HCT116 (cell line): ENCODE measurements at regions not wholly inside any gene's neighbourhood (a gene's known extent, or its start where the extent isn't known, plus 50 kb on each side); places are given as distances from the start of the nearest gene placed in this dataset.
A peak's percentile ranks its signal among the peaks of the same experiment; 100 is the strongest.

Source experiments
- ATAC-seq: fragments of 200-7000 bp; cut with Tn5 transposase; 2 replicates; pipeline ENCODE4 v1.9.1; 2020; ENCODE audit warnings: mild to moderate bottlenecking, moderate library complexity
- BruUV-seq: library from RNA; stranded (reverse); fragments of 400-500 nt; replicated peaks from 2 replicates; lab custom pipeline; 2021; lab: Mats Ljungman, UMichigan
- CTCF ChIA-PET: fragments of 300-600 bp; sonication (Branson Sonifier 250); formaldehyde crosslinking; loops from one replicate; lab custom pipeline; 2021; ENCODE audit warnings: antibody characterized with exemption; lab: Charles Lee
- POLR2A ChIA-PET: fragments of 300-600, 350-600 bp; sonication (Branson Sonifier 250); formaldehyde crosslinking; loops from one replicate; lab custom pipeline; 2021; ENCODE audit warnings: antibody characterized with exemption; lab: Charles Lee
- RAD21 ChIA-PET, 2 experiments: fragments of 300-600 bp; sonication (Branson Sonifier 250); formaldehyde crosslinking; loops; one replicate each; lab custom pipeline; 2023; ENCODE audit warnings: low total read pairs in 2 of 2; ENCODE audit not compliant: uncharacterized antibody in 2 of 2, unreplicated experiment in 2 of 2, low non-redundant PET in 1 of 2; lab: Charles Lee
- DNase-seq: peaks from one replicate; pipeline ENCODE4 v3.0.0-alpha.2; 2010; ENCODE audit warnings: low read depth, low spot score
- H2AFZ ChIP-seq: fragments of 200-600 bp; shearing (Covaris generic), sonication (generic); 2 replicates; pipeline ENCODE4 v1.6.1; 2017; ENCODE audit warnings: low read depth, mixed run types, mixed read lengths, antibody characterized with exemption, low read length; ENCODE audit not compliant: poor library complexity, severe bottlenecking
- H3K27ac ChIP-seq: 2 replicates; pipeline ENCODE4 v1.5.1; 2012; ENCODE audit warnings: low read depth, low read length
- H3K27me3 ChIP-seq: fragments of 200-600 bp; sonication (generic); 2 replicates; pipeline ENCODE4 v1.6.1; 2016; ENCODE audit warnings: mixed run types, low read length, mixed read lengths; ENCODE audit not compliant: insufficient read depth
- H3K36me3 ChIP-seq, 2 experiments: fragments of 200-500 bp in 1 of 2; fragments of 200-600 bp in 1 of 2; sonication (Bioruptor generic) in 1 of 2; sonication (generic) in 1 of 2; 2 replicates each; pipeline versions ENCODE4 v1.5.1 to v1.6.1; 2014 to 2016; ENCODE audit warnings: low read length in 2 of 2, inconsistent platforms in 1 of 2, mixed read lengths in 1 of 2, mixed run types in 1 of 2; ENCODE audit not compliant: insufficient read depth in 2 of 2, control insufficient read depth in 1 of 2
- H3K4me1 ChIP-seq, 2 experiments: fragments of 200-600 bp in 1 of 2; sonication (generic) in 1 of 2; 2 replicates each; pipeline versions ENCODE4 v1.5.1 to v1.6.1; 2012 to 2017; ENCODE audit warnings: low read length in 2 of 2, inconsistent platforms in 1 of 2, mild to moderate bottlenecking in 1 of 2, mixed read lengths in 1 of 2, mixed run types in 1 of 2, moderate library complexity in 1 of 2; ENCODE audit not compliant: insufficient read depth in 2 of 2, control insufficient read depth in 1 of 2
- H3K4me2 ChIP-seq: fragments of 200-600 bp; sonication (generic); 2 replicates; pipeline ENCODE4 v1.6.1; 2017; ENCODE audit warnings: mixed run types, low read length, mixed read lengths
- H3K4me3 ChIP-seq, 2 experiments: fragments of 200-600 bp in 1 of 2; sonication (generic) in 1 of 2; replicated peaks in 1 of 2; 2 replicates each; pipeline ENCODE4 v1.5.1; 2011 to 2016; ENCODE audit warnings: low read length in 2 of 2, control low read depth in 1 of 2, low read depth in 1 of 2, mild to moderate bottlenecking in 1 of 2, mixed read lengths in 1 of 2, mixed run types in 1 of 2
- H3K79me2 ChIP-seq: fragments of 200-600 bp; sonication (generic); 2 replicates; pipeline ENCODE4 v1.6.1; 2017; ENCODE audit warnings: mild to moderate bottlenecking, mixed run types, low read length, moderate library complexity, mixed read lengths; ENCODE audit not compliant: insufficient read depth
- H3K9ac ChIP-seq: fragments of 200-600 bp; sonication (generic); 2 replicates; pipeline ENCODE4 v1.6.1; 2016; ENCODE audit warnings: low read length, mixed read lengths
- H3K9me2 ChIP-seq: fragments of 200-600 bp; sonication (generic), shearing (Covaris generic); 2 replicates; pipeline ENCODE4 v1.6.1; 2017; ENCODE audit warnings: mixed run types, mild to moderate bottlenecking, moderate library complexity; ENCODE audit not compliant: insufficient read depth
- H3K9me3 ChIP-seq, 2 experiments: fragments of 200-500 bp in 1 of 2; fragments of 200-600 bp in 1 of 2; sonication (Bioruptor generic) in 1 of 2; sonication (generic) in 1 of 2; 2 replicates each; pipeline ENCODE4 v1.6.1; 2014 to 2017; ENCODE audit warnings: low read length in 2 of 2, mixed read lengths in 2 of 2, inconsistent platforms in 1 of 2, low read depth in 1 of 2, mild to moderate bottlenecking in 1 of 2, mixed run types in 1 of 2, moderate library complexity in 1 of 2; ENCODE audit not compliant: control insufficient read depth in 1 of 2, insufficient read depth in 1 of 2
- H4K20me1 ChIP-seq: fragments of 200-600 bp; sonication (generic), shearing (Covaris generic); 2 replicates; pipeline ENCODE4 v1.6.1; 2017; ENCODE audit warnings: mixed run types, mild to moderate bottlenecking, moderate library complexity; ENCODE audit not compliant: insufficient read depth
- CBX3 ChIP-seq: IDR thresholded peaks from 2 replicates; pipeline ENCODE4 v1.6.1; 2012; ENCODE audit warnings: low read depth
- EGR1 ChIP-seq: IDR thresholded peaks from 2 replicates; pipeline ENCODE4 v1.6.1; 2012; ENCODE audit warnings: low read depth
- ELF1 ChIP-seq: IDR thresholded peaks from 2 replicates; pipeline ENCODE4 v1.6.1; 2012; ENCODE audit warnings: low read depth, borderline replicate concordance
- EZH2 ChIP-seq: fragments of 200-600 bp; sonication (generic); IDR thresholded peaks from 2 replicates; pipeline ENCODE4 v1.6.1; 2017; ENCODE audit warnings: antibody characterized with exemption, mixed run types
- EZH2phosphoT487 ChIP-seq: fragments of 200-600 bp; IDR thresholded peaks from 2 replicates; pipeline ENCODE4 v1.6.1; 2018; ENCODE audit warnings: antibody characterized with exemption, borderline replicate concordance
- JUND ChIP-seq: IDR thresholded peaks from 2 replicates; pipeline ENCODE4 v1.6.1; 2012
- POLR2A ChIP-seq: IDR thresholded peaks from 2 replicates; pipeline ENCODE4 v1.7.0; 2011; ENCODE audit warnings: borderline replicate concordance; ENCODE audit not compliant: insufficient read depth, insufficient read length; ENCODE audit errors: extremely low read depth
- POLR2AphosphoS5 ChIP-seq: IDR thresholded peaks from 2 replicates; pipeline ENCODE4 v1.6.1; 2011; ENCODE audit warnings: mild to moderate bottlenecking, low read depth, low read length, moderate library complexity
- SIN3A ChIP-seq: IDR thresholded peaks from 2 replicates; pipeline ENCODE4 v1.6.1; 2012; ENCODE audit warnings: low read depth
- TCF7L2 ChIP-seq: IDR thresholded peaks from 2 replicates; pipeline ENCODE4 v1.7.0; 2011; ENCODE audit warnings: borderline replicate concordance, inconsistent platforms; ENCODE audit not compliant: insufficient read depth, insufficient read length; ENCODE audit errors: extremely low read depth
- YY1 ChIP-seq: IDR thresholded peaks from 2 replicates; pipeline ENCODE4 v1.6.1; 2011; ENCODE audit warnings: low read length, low read depth, moderate library complexity, mild to moderate bottlenecking; ENCODE audit not compliant: insufficient replicate concordance; ENCODE audit errors: extremely low read depth
- ZFX ChIP-seq: fragments of 450-650 bp; IDR thresholded peaks from 2 replicates; pipeline ENCODE4 v1.6.1; 2017
- intact Hi-C: fragments of 100-400 bp; cut with micrococcal nuclease; formaldehyde crosslinking; loops from 2 replicates; pipeline ENCODE4 v1.10.0; 2022
- TF ChIP-seq, protein P1 (sequence below): IDR thresholded peaks from 2 replicates; pipeline ENCODE4 v1.6.1; 2012
- TF ChIP-seq, protein P2 (sequence below): IDR thresholded peaks from 2 replicates; pipeline ENCODE4 v1.6.1; 2012
- TF ChIP-seq, protein P3 (sequence below): IDR thresholded peaks from 2 replicates; pipeline ENCODE4 v1.6.1; 2011; ENCODE audit warnings: mild to moderate bottlenecking, low read length, moderate library complexity; ENCODE audit not compliant: insufficient replicate concordance; ENCODE audit errors: extremely low read depth
- TF ChIP-seq, protein P4 (sequence below), 3 experiments: fragments of 200-600 bp in 1 of 3; sonication (generic) in 1 of 3; IDR thresholded peaks in 2 of 3; conservative IDR thresholded peaks in 1 of 3; 2 replicates each; pipeline ENCODE4 v1.5.1; 2012 to 2017; ENCODE audit warnings: low read depth in 2 of 3, low read length in 2 of 3, antibody characterized with exemption in 1 of 3, borderline replicate concordance in 1 of 3, control low read depth in 1 of 3, mild to moderate bottlenecking in 1 of 3, mixed read lengths in 1 of 3, mixed run types in 1 of 3, moderate library complexity in 1 of 3; ENCODE audit not compliant: insufficient read depth in 1 of 3

DNA sequence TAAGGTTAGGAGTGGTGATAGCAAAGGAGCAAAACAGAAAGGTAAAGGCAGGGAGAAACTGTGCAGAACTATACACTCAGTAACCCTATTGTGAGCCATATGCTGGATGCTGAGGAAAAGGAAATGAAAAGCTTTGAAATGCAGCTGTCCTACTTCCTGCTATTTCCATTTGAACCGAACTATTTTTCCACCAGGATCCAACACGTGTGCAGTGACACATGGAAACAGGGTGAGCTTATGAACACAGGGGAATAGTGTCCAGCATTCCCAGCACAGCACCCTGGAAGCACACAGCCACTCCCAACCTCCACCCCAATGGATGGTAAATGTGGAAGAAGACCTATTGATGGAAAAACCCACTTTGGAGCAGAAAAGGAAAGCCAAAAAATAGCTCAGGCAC, 69.0 kb upstream of the SLC12A2 start:
- Histone ChIP-seq H3K9me3 (no peaks in the 10 kb centered on the region), H3K4me2 (no peak overlapping the region), H3K36me3 (no peaks in the 10 kb centered on the region), H4K20me1 (no peaks in the 10 kb centered on the region), H3K9ac (no peak overlapping the region), H3K79me2 (no peaks in the 10 kb centered on the region), H3K27ac (no peak overlapping the region), H2AFZ (no peak overlapping the region), H3K4me1 (peaks cover 7 to 11% of the 10 kb centered on the region in 2 experiments; a peak in 3 of 4 replicates), H3K9me2 (no peaks in the 10 kb centered on the region), H3K27me3 (no peaks in the 10 kb centered on the region), H3K4me3 (no peak overlapping the region)
- ATAC-seq, result no peak
- RAD21 ChIA-PET, result no interaction called here
- no peak for DNase-seq
- POLR2A ChIA-PET, result no interaction called here
- TF ChIP-seq POLR2A (no peak), EZH2 (no peak), EZH2phosphoT487 (no peak), TCF7L2 (no peak), POLR2AphosphoS5 (no peak)
- TF ChIP-seq, protein P1, sequence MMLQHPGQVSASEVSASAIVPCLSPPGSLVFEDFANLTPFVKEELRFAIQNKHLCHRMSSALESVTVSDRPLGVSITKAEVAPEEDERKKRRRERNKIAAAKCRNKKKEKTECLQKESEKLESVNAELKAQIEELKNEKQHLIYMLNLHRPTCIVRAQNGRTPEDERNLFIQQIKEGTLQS, result no peak
- TF ChIP-seq, protein P2, sequence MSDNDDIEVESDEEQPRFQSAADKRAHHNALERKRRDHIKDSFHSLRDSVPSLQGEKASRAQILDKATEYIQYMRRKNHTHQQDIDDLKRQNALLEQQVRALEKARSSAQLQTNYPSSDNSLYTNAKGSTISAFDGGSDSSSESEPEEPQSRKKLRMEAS, result no peak
- CTCF ChIA-PET, result no interaction called here
- intact Hi-C loops, result no loop called here
- BruUV-seq, result no TSS peak

DNA sequence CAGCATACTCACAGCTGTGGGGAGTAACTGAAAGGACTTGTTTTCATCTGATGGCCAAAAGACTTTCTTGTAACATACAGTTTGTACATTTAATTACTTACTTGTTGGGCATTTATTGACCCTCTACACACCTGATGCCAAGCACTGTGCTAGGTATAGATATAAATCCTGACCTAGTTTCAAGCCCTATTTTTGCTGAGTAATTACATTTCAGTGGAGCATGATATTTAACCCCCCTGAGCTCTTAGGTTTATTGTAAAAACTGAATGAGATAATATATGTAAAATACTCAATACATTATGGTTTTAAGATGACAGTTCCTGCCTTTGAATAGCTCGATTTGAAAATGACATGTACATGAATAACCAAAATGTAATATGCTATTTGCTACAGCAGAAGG, 68.1 kb upstream of the SLC12A2 start:
- no peak for TF ChIP-seq ELF1
- no peak for TF ChIP-seq EGR1
- TF ChIP-seq, protein P2, result no peak
- TF ChIP-seq EZH2, result no peak
- TF ChIP-seq YY1, result no peak
- TF ChIP-seq, protein P3, sequence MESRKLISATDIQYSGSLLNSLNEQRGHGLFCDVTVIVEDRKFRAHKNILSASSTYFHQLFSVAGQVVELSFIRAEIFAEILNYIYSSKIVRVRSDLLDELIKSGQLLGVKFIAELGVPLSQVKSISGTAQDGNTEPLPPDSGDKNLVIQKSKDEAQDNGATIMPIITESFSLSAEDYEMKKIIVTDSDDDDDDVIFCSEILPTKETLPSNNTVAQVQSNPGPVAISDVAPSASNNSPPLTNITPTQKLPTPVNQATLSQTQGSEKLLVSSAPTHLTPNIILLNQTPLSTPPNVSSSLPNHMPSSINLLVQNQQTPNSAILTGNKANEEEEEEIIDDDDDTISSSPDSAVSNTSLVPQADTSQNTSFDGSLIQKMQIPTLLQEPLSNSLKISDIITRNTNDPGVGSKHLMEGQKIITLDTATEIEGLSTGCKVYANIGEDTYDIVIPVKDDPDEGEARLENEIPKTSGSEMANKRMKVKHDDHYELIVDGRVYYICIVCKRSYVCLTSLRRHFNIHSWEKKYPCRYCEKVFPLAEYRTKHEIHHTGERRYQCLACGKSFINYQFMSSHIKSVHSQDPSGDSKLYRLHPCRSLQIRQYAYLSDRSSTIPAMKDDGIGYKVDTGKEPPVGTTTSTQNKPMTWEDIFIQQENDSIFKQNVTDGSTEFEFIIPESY, result no peak
- no peak for TF ChIP-seq ZFX
- TF ChIP-seq, protein P4, sequence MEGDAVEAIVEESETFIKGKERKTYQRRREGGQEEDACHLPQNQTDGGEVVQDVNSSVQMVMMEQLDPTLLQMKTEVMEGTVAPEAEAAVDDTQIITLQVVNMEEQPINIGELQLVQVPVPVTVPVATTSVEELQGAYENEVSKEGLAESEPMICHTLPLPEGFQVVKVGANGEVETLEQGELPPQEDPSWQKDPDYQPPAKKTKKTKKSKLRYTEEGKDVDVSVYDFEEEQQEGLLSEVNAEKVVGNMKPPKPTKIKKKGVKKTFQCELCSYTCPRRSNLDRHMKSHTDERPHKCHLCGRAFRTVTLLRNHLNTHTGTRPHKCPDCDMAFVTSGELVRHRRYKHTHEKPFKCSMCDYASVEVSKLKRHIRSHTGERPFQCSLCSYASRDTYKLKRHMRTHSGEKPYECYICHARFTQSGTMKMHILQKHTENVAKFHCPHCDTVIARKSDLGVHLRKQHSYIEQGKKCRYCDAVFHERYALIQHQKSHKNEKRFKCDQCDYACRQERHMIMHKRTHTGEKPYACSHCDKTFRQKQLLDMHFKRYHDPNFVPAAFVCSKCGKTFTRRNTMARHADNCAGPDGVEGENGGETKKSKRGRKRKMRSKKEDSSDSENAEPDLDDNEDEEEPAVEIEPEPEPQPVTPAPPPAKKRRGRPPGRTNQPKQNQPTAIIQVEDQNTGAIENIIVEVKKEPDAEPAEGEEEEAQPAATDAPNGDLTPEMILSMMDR (IDR thresholded peaks at IDR 0.05 in 2 of 3, conservative IDR thresholded peaks at IDR 0.05 in 1 of 3; ENCODE audit: borderline replicate concordance in 1 of 3, insufficient read depth in 1 of 3, low read depth in 2 of 3, low read length in 2 of 3), result no peak
- no peak for TF ChIP-seq SIN3A
- no peak for TF ChIP-seq CBX3
- TF ChIP-seq POLR2AphosphoS5, result no peak
- TF ChIP-seq JUND, result no peak
- no TSS peak for BruUV-seq
- no peak for DNase-seq
- H3K36me3 ChIP-seq, result no peaks in the 10 kb centered on the region
- H3K27me3 ChIP-seq, result no peaks in the 10 kb centered on the region
- H3K9me3 ChIP-seq, result no peaks in the 10 kb centered on the region
- H3K4me3 ChIP-seq, result no peak overlapping the region
- no peaks in the 10 kb centered on the region for H3K9me2 ChIP-seq
- H3K27ac ChIP-seq, result no peak overlapping the region
- CTCF ChIA-PET, result no interaction called here
- no peak overlapping the region for H3K9ac ChIP-seq
- peaks cover 7 to 11% of the 10 kb centered on the region in 2 experiments; a peak in 3 of 4 replicates for H3K4me1 ChIP-seq
- intact Hi-C loops, result no loop called here
- POLR2A ChIA-PET, result no interaction called here
- H2AFZ ChIP-seq, result no peak overlapping the region
- no peaks in the 10 kb centered on the region for H4K20me1 ChIP-seq
- ATAC-seq, result no peak
- H3K79me2 ChIP-seq, result no peaks in the 10 kb centered on the region
- peak overlapping the region; percentile 27; the same call in 1 of the 2 replicates for H3K4me2 ChIP-seq
- RAD21 ChIA-PET, result no interaction called here
